CD14-positive monocyte (primary cell): ENCODE measurements at regions not wholly inside any gene's neighbourhood (a gene's known extent, or its start where the extent isn't known, plus 50 kb on each side); places are given as distances from the start of the nearest gene placed in this dataset.

Source experiments
- DNase-seq, 3 donors: peaks; one replicate each; pipeline ENCODE4 v3.0.0-alpha.2; 2011 to 2022
- H2AFZ ChIP-seq: 2 replicates; pipeline ENCODE4 v1.6.0; 2012; ENCODE audit warnings: mild to moderate bottlenecking, low read depth, low read length, inconsistent platforms; ENCODE audit not compliant: insufficient read depth, poor library complexity, severe bottlenecking
- H3K27ac ChIP-seq, 2 donors: 1 replicate in 1 of 2; 2 replicates in 1 of 2; pipeline ENCODE4 v1.5.1; 2012 to 2013; ENCODE audit warnings: low read length in 2 of 2, control low read depth in 1 of 2, inconsistent platforms in 1 of 2, low read depth in 1 of 2, mild to moderate bottlenecking in 1 of 2
- H3K27me3 ChIP-seq, 2 donors: one replicate each; pipeline versions ENCODE4 v1.6.0 to v1.6.1; 2011 to 2013; ENCODE audit warnings: low read length in 2 of 2; ENCODE audit not compliant: control insufficient read depth in 2 of 2, insufficient read depth in 2 of 2
- H3K36me3 ChIP-seq, 2 donors: replicated peaks in 1 of 2; 1 replicate in 1 of 2; 2 replicates in 1 of 2; pipeline versions ENCODE4 v1.5.1 to v1.6.1; 2012 to 2013; ENCODE audit warnings: low read length in 2 of 2, control low read depth in 1 of 2, inconsistent platforms in 1 of 2, mild to moderate bottlenecking in 1 of 2; ENCODE audit not compliant: insufficient read depth in 2 of 2, control insufficient read depth in 1 of 2
- H3K4me1 ChIP-seq, 2 donors: 1 replicate in 1 of 2; 2 replicates in 1 of 2; pipeline versions ENCODE4 v1.5.1 to v1.6.1; 2012 to 2013; ENCODE audit warnings: low read length in 2 of 2, control low read depth in 1 of 2, inconsistent platforms in 1 of 2, mild to moderate bottlenecking in 1 of 2, moderate library complexity in 1 of 2; ENCODE audit not compliant: insufficient read depth in 2 of 2, control insufficient read depth in 1 of 2
- H3K4me2 ChIP-seq: replicated peaks from 2 replicates; pipeline ENCODE3; 2012; ENCODE audit warnings: low read length, moderate library complexity, mild to moderate bottlenecking; ENCODE audit not compliant: poor library complexity, severe bottlenecking; ENCODE audit errors: extremely low read depth
- H3K4me3 ChIP-seq, 3 experiments: fragments of 200-600 bp in 1 of 3; sonication (generic) in 1 of 3; replicated peaks in 1 of 3; 1 replicate in 2 of 3; 2 replicates in 1 of 3; pipeline ENCODE4 v1.5.1; 2011 to 2013; ENCODE audit warnings: low read length in 3 of 3, mild to moderate bottlenecking in 3 of 3, control low read depth in 2 of 3, low read depth in 2 of 3, inconsistent platforms in 1 of 3, moderate library complexity in 1 of 3
- H3K79me2 ChIP-seq: 2 replicates; pipeline ENCODE4 v1.6.0; 2012; ENCODE audit warnings: mild to moderate bottlenecking, control low read depth, inconsistent platforms, low read length, moderate library complexity; ENCODE audit not compliant: insufficient read depth
- H3K9ac ChIP-seq: 2 replicates; pipeline ENCODE4 v1.6.0; 2017; ENCODE audit warnings: low read length, mild to moderate bottlenecking; ENCODE audit not compliant: insufficient read depth, poor library complexity, severe bottlenecking
- H3K9me3 ChIP-seq, 2 donors: replicated peaks in 1 of 2; 1 replicate in 1 of 2; 2 replicates in 1 of 2; pipeline versions ENCODE4 v1.5.1 to v1.6.1; 2012 to 2013; ENCODE audit warnings: low read length in 2 of 2, control low read depth in 1 of 2; ENCODE audit not compliant: control insufficient read depth in 1 of 2, insufficient read depth in 1 of 2
- H4K20me1 ChIP-seq: 2 replicates; pipeline ENCODE4 v1.6.0; 2012; ENCODE audit warnings: mild to moderate bottlenecking, low read length, control low read depth, moderate library complexity; ENCODE audit not compliant: insufficient read depth
- H3K27ac Mint-ChIP-seq, 7 donors: one replicate each; pipeline ENCODE4 v1.8.0; 2020; ENCODE audit warnings: mild to moderate bottlenecking in 7 of 7, mixed read lengths in 7 of 7, moderate library complexity in 6 of 7, inconsistent platforms in 2 of 7
- H3K27me3 Mint-ChIP-seq, 3 donors: one replicate each; pipeline ENCODE4 v1.8.0; 2021 to 2022; ENCODE audit warnings: low read depth in 3 of 3, mild to moderate bottlenecking in 3 of 3, mixed read lengths in 3 of 3, moderate library complexity in 3 of 3, inconsistent platforms in 1 of 3
- H3K36me3 Mint-ChIP-seq, 2 donors: one replicate each; pipeline ENCODE4 v1.8.0; 2020; ENCODE audit warnings: mixed read lengths in 2 of 2, inconsistent platforms in 1 of 2, mild to moderate bottlenecking in 1 of 2
- H3K4me1 Mint-ChIP-seq: one replicate; pipeline ENCODE4 v1.8.0; 2020; ENCODE audit warnings: mild to moderate bottlenecking, mixed read lengths
- H3K4me3 Mint-ChIP-seq, 2 donors: one replicate each; pipeline ENCODE4 v1.8.0; 2020; ENCODE audit warnings: mild to moderate bottlenecking in 2 of 2, mixed read lengths in 2 of 2, moderate library complexity in 1 of 2
- H3K9me3 Mint-ChIP-seq, 7 donors: one replicate each; pipeline ENCODE4 v1.8.0; 2020 to 2022; ENCODE audit warnings: mixed read lengths in 7 of 7, mild to moderate bottlenecking in 6 of 7, moderate library complexity in 6 of 7, inconsistent platforms in 2 of 7
- CTCF ChIP-seq: fragments of 200-600 bp; IDR thresholded peaks from one replicate; pipeline ENCODE4 v1.8.0; 2022; ENCODE audit warnings: antibody characterized with exemption, mild to moderate bottlenecking
- WGBS: methylation state at CpG from one replicate; pipeline ENCODE4 v1.1.5; 2013; ENCODE audit warnings: missing lambda C conversion rate; ENCODE audit not compliant: insufficient coverage; 5-methylcytosine and 5-hydroxymethylcytosine counted together
- intact Hi-C, 2 donors: fragments of 100-400 bp; cut with micrococcal nuclease; formaldehyde crosslinking; loops; one replicate each; pipeline versions ENCODE4 v1.15.0 to v1.15.1; 2023

- Histone ChIP-seq H3K27me3 (no peaks in the 10 kb centered on the region), H3K4me3 (no peak overlapping the region), H3K9ac (no peak overlapping the region), H2AFZ (no peak overlapping the region), H3K27ac (no peak overlapping the region), H3K36me3 (no peaks in the 10 kb centered on the region), H3K79me2 (no peaks in the 10 kb centered on the region), H3K4me2 (no peak overlapping the region), H4K20me1 (no peaks in the 10 kb centered on the region), H3K4me1 (no peaks in the 10 kb centered on the region), H3K9me3 (peaks cover 0 to 9% of the 10 kb centered on the region in 2 donors)
- 94% methylated on average over 1 of the region's 1 CpG for WGBS
- TF ChIP-seq CTCF: no peak
- H3K27me3 Mint-ChIP-seq: peaks cover 0 to 2% (median 2%) of the 10 kb centered on the region in 3 donors
- H3K4me1 Mint-ChIP-seq: no peaks in the 10 kb centered on the region
- peaks cover 2 to 13% (median 6%) of the 10 kb centered on the region in 7 donors for H3K9me3 Mint-ChIP-seq
- no peaks in the 10 kb centered on the region for H3K36me3 Mint-ChIP-seq
- no peak for DNase-seq
- no peak overlapping the region for H3K27ac Mint-ChIP-seq
- no peak overlapping the region for H3K4me3 Mint-ChIP-seq
- intact Hi-C loops: no loop called here
These were observed 236.1 kb downstream of the NXPE2 start for GRCh38 chr11:114914231-114915005.

GRCh38 chr11:114915871-114916805 is 237.8 kb downstream of the NXPE2 start:
- no peak for TF ChIP-seq CTCF
- Histone ChIP-seq H3K79me2 (no peaks in the 10 kb centered on the region), H3K27ac (no peak overlapping the region), H3K9ac (no peak overlapping the region), H3K36me3 (no peaks in the 10 kb centered on the region), H3K4me3 (no peak overlapping the region), H4K20me1 (no peaks in the 10 kb centered on the region), H3K27me3 (no peaks in the 10 kb centered on the region), H3K9me3 (peaks cover 0 to 3% of the 10 kb centered on the region in 2 donors), H2AFZ (no peak overlapping the region), H3K4me2 (no peak overlapping the region), H3K4me1 (no peaks in the 10 kb centered on the region)
- no peak for DNase-seq
- 94% methylated on average over 5 of the region's 13 CpGs for WGBS
- intact Hi-C loops: no loop called here
- Mint-ChIP-seq H3K36me3 (no peaks in the 10 kb centered on the region), H3K9me3 (peaks cover 0 to 7% (median 5%) of the 10 kb centered on the region in 7 donors), H3K27me3 (peaks cover 0 to 2% (median 0%) of the 10 kb centered on the region in 3 donors), H3K27ac (no peak overlapping the region), H3K4me3 (no peak overlapping the region), H3K4me1 (no peaks in the 10 kb centered on the region)
